ENCODE measurements at regions not wholly inside any gene's neighbourhood (a gene's known extent, or its start where the extent isn't known, plus 50 kb on each side); places are given as distances from the start of the nearest gene placed in this dataset.

GRCh38 chr11:23956586-23956985 lies 540.3 kb upstream of the LUZP2 start:
- H3K4me3 ChIP-seq (ENCODE audit: low read length), result no peak overlapping the region
- H3K9ac ChIP-seq (ENCODE audit: low read length), result no peak overlapping the region
- H4K20me1 ChIP-seq (ENCODE audit: insufficient read depth, low read length), result no peaks in the 10 kb centered on the region
- no peaks in the 10 kb centered on the region for H3K9me2 ChIP-seq (replicated peaks; ENCODE audit: insufficient read depth, low read length)
- no peaks in the 10 kb centered on the region for H3K27me3 ChIP-seq (replicated peaks; ENCODE audit: insufficient read depth, low read length)
- H2AFZ ChIP-seq (ENCODE audit: low read length), result no peak overlapping the region
- H3K27ac ChIP-seq (ENCODE audit: low read length), result no peak overlapping the region
- H3K4me2 ChIP-seq (ENCODE audit: low read depth, low read length), result no peak overlapping the region
- no peaks in the 10 kb centered on the region for H3K4me1 ChIP-seq (ENCODE audit: low read length)
- no peaks in the 10 kb centered on the region for H3F3A ChIP-seq (ENCODE audit: insufficient read depth, low read length)
- no peaks in the 10 kb centered on the region for H3K36me3 ChIP-seq (replicated peaks; ENCODE audit: insufficient read depth, low read length)
- H3K9me3 ChIP-seq (replicated peaks; ENCODE audit: insufficient read depth, low read length), result no peaks in the 10 kb centered on the region
- H3K79me2 ChIP-seq (ENCODE audit: low read length), result no peaks in the 10 kb centered on the region
- TF ChIP-seq EZH2phosphoT487 (IDR thresholded peaks at IDR 0.05; ENCODE audit: low read length) (no peak), CTCF (IDR thresholded peaks at IDR 0.05; ENCODE audit: low read length) (no peak), EZH2 (optimal IDR thresholded peaks at IDR 0.05; ENCODE audit: low read depth, low read length) (no peak)
- DNase-seq, result no peak

- Histone ChIP-seq H3K79me2 (ENCODE audit: low read length) (no peaks in the 10 kb centered on the region), H4K20me1 (ENCODE audit: insufficient read depth, low read length) (no peaks in the 10 kb centered on the region), H3K27me3 (replicated peaks; ENCODE audit: insufficient read depth, low read length) (no peaks in the 10 kb centered on the region), H3K4me2 (ENCODE audit: low read depth, low read length) (no peak overlapping the region), H3K4me1 (ENCODE audit: low read length) (no peaks in the 10 kb centered on the region), H3K9ac (ENCODE audit: low read length) (no peak overlapping the region), H3K9me2 (replicated peaks; ENCODE audit: insufficient read depth, low read length) (no peaks in the 10 kb centered on the region), H3F3A (ENCODE audit: insufficient read depth, low read length) (no peaks in the 10 kb centered on the region), H3K9me3 (replicated peaks; ENCODE audit: insufficient read depth, low read length) (no peaks in the 10 kb centered on the region), H3K36me3 (replicated peaks; ENCODE audit: insufficient read depth, low read length) (no peaks in the 10 kb centered on the region), H3K4me3 (ENCODE audit: low read length) (no peak overlapping the region), H3K27ac (ENCODE audit: low read length) (no peak overlapping the region), H2AFZ (ENCODE audit: low read length) (no peak overlapping the region)
- TF ChIP-seq EZH2phosphoT487 (IDR thresholded peaks at IDR 0.05; ENCODE audit: low read length) (no peak), EZH2 (optimal IDR thresholded peaks at IDR 0.05; ENCODE audit: low read depth, low read length) (no peak), CTCF (IDR thresholded peaks at IDR 0.05; ENCODE audit: low read length) (no peak)
- DNase-seq, result no peak
These were observed 539.5 kb upstream of the LUZP2 start for GRCh38 chr11:23957314-23957713.

GRCh38 chr11:23959462-23959861 lies 537.4 kb upstream of the LUZP2 start:
- no peak overlapping the region for H3K4me2 ChIP-seq (ENCODE audit: low read depth, low read length)

More at GRCh38 chr11:23959462-23959861, 537.4 kb upstream of the LUZP2 start:
- Histone ChIP-seq H2AFZ (ENCODE audit: low read length) (no peak overlapping the region), H3K27me3 (replicated peaks; ENCODE audit: insufficient read depth, low read length) (no peaks in the 10 kb centered on the region), H3K4me1 (ENCODE audit: low read length) (no peaks in the 10 kb centered on the region), H3K36me3 (replicated peaks; ENCODE audit: insufficient read depth, low read length) (no peaks in the 10 kb centered on the region), H3K9me2 (replicated peaks; ENCODE audit: insufficient read depth, low read length) (no peaks in the 10 kb centered on the region), H4K20me1 (ENCODE audit: insufficient read depth, low read length) (no peaks in the 10 kb centered on the region), H3K9ac (ENCODE audit: low read length) (no peak overlapping the region), H3F3A (ENCODE audit: insufficient read depth, low read length) (no peaks in the 10 kb centered on the region), H3K79me2 (ENCODE audit: low read length) (no peaks in the 10 kb centered on the region), H3K4me3 (ENCODE audit: low read length) (no peak overlapping the region), H3K27ac (ENCODE audit: low read length) (no peak overlapping the region), H3K9me3 (replicated peaks; ENCODE audit: insufficient read depth, low read length) (no peaks in the 10 kb centered on the region)
- DNase-seq, result no peak
- no peak for TF ChIP-seq CTCF (IDR thresholded peaks at IDR 0.05; ENCODE audit: low read length)
- no peak for TF ChIP-seq EZH2phosphoT487 (IDR thresholded peaks at IDR 0.05; ENCODE audit: low read length)
- TF ChIP-seq EZH2 (optimal IDR thresholded peaks at IDR 0.05; ENCODE audit: low read depth, low read length), result no peak

Measured in MM.1S (cell line).